ENCODE measurements at regions not wholly inside any gene's neighbourhood (a gene's known extent, or its start where the extent isn't known, plus 50 kb on each side); places are given as distances from the start of the nearest gene placed in this dataset.

DNA sequence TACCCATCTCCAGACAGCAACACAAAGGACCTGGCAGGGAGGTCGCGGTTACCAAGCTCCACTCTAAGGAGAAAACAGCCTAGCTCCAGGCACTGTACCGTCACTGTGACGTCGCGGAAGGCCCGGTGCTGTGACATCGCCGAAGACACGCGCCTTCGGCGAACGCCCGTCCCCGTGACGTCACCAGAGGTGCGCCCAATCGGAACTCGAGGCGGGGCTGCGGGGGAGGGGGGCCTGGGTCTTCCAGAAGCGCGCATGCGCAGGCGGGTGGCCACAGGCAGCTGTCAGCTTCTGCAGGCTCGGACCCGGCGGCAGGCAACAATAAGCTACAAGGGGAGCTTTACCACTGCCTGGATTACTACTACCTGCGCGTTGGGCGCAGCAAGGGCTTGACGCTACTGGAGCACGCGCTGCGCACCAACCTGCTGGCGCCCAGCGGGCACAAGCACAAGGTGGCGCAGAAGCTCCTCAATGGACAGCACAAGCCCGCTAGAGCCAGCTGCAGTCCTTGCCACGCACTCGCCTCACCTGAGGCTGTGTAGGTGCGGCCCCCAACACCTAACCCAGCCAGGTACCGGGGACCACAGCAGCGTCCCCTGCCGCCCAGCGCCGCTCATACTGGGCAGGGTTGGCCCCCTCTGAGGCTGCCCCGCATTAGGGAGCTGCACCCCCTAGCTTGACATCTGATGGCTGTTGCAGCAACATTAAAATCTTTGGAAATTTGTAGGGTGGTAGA is 208.4 kb downstream of the TPST1 start:
- Mint-ChIP-seq H3K27me3 (no peaks in the 10 kb centered on the region), H3K27ac (peak overlapping the region; percentile 41)
- peak; percentile 78 for ATAC-seq (ENCODE audit: low read depth)

DNA sequence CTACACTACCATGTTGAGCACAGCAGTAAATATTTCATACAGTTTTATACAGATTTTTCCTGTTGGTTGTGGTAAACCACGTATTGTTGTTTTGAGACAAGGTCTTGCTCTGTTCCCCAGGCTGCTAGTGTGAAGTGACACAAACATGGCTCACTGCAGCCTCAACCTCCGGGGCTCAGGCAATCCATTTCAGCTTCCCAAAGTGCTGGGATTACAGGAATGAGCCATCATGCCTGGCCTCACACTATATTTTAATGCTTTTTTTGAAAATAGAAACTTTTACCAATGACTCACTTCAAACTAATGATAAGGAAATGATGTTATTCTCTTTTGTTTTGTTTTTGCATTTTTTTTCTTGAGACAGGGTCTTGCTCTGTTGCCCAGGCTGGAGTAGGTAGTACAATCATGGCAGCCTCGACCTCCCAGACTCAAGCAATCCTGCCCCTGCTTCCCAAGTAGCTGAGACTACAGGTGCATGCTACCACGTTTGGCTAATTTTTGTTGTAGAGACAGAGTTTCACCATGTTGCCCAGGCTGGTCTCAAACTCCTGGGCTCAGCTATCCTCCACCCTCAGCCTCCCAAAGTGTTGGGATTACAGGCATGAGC is 210.6 kb downstream of the TPST1 start:
- no peaks in the 10 kb centered on the region for H3K36me3 Mint-ChIP-seq (ENCODE audit: low read depth)
- peaks cover 13% of the 10 kb centered on the region for H3K4me1 Mint-ChIP-seq
- ATAC-seq (ENCODE audit: low read depth) (no peak), DNase-seq (no peak)
- ChIA-PET CTCF (no interaction called here), POLR2A (no interaction called here)
- H3K27me3 Mint-ChIP-seq = no peaks in the 10 kb centered on the region
- TF ChIP-seq, protein P1, sequence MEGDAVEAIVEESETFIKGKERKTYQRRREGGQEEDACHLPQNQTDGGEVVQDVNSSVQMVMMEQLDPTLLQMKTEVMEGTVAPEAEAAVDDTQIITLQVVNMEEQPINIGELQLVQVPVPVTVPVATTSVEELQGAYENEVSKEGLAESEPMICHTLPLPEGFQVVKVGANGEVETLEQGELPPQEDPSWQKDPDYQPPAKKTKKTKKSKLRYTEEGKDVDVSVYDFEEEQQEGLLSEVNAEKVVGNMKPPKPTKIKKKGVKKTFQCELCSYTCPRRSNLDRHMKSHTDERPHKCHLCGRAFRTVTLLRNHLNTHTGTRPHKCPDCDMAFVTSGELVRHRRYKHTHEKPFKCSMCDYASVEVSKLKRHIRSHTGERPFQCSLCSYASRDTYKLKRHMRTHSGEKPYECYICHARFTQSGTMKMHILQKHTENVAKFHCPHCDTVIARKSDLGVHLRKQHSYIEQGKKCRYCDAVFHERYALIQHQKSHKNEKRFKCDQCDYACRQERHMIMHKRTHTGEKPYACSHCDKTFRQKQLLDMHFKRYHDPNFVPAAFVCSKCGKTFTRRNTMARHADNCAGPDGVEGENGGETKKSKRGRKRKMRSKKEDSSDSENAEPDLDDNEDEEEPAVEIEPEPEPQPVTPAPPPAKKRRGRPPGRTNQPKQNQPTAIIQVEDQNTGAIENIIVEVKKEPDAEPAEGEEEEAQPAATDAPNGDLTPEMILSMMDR (IDR thresholded peaks at IDR 0.05) = no peak
- intact Hi-C loops (cut with micrococcal nuclease) = no loop called here
- H3K27ac Mint-ChIP-seq = no peak overlapping the region
- H3K9me3 Mint-ChIP-seq = no peaks in the 10 kb centered on the region
- H3K4me3 Mint-ChIP-seq = no peak overlapping the region

More for the DNA sequence above, 208.4 kb downstream of the TPST1 start:
- no peaks in the 10 kb centered on the region for H3K9me3 Mint-ChIP-seq
- ChIA-PET CTCF (interaction anchor here (0.7 to 1.2 kb wide), 3 partner anchors 144 to 371 kb away, joined by 3 read pairs; partner anchors contain the start of gene TPST1), POLR2A (interaction anchor here (0.6 to 1.6 kb wide), 5 partner anchors 80 to 299 kb away, joined by 3 to 8 read pairs (median 4); partner anchors contain the start of genes KCTD7 and TPST1)
- TF ChIP-seq, protein P1 (IDR thresholded peaks at IDR 0.05) = no peak
- intact Hi-C loops (cut with micrococcal nuclease) = loop anchor here (1.0 to 5.0 kb wide), 3 partner anchors 80 to 691 kb away; partner anchors contain the start of gene TPST1
- peak; percentile 67 for DNase-seq
- H3K36me3 Mint-ChIP-seq (ENCODE audit: low read depth) = peaks cover 5% of the 10 kb centered on the region
- peak overlapping the region; percentile 80 for H3K4me3 Mint-ChIP-seq
- H3K4me1 Mint-ChIP-seq = peaks cover 13% of the 10 kb centered on the region

DNA sequence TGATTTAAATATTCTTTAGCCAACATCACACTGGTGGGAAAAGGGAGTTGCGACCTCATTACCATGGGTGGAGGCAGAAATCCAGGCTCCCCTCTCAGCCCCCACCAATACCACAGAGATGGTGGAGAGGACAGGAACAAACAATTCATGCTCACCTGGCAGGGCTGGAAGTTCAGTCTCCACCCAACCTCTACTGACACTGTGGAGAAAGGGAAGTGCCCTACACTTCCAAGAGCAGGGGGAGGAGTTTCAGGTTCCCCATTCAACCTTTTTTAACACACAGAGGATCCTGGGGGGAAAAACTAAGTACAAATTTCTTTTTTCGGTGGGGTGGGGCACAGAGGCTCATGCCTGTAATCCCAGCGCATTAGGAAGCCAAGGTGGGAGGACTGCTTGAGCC is 210.1 kb upstream of the KCTD7 start:
- Mint-ChIP-seq H3K9me3 (no peaks in the 10 kb centered on the region), H3K4me3 (no peak overlapping the region), H3K4me1 (peaks cover 12% of the 10 kb centered on the region), H3K27ac (no peak overlapping the region), H3K36me3 (ENCODE audit: low read depth) (peaks cover 7% of the 10 kb centered on the region), H3K27me3 (no peaks in the 10 kb centered on the region)
- TF ChIP-seq, protein P1 (IDR thresholded peaks at IDR 0.05) = no peak
- intact Hi-C loops (cut with micrococcal nuclease) = no loop called here
- DNase-seq (no peak), ATAC-seq (ENCODE audit: low read depth) (no peak)
- POLR2A ChIA-PET = interaction anchor here (0.7 kb wide), 1 partner anchor 130 kb away, joined by 5 read pairs; no protein-coding TSS in a partner anchor
- CTCF ChIA-PET = no interaction called here

DNA sequence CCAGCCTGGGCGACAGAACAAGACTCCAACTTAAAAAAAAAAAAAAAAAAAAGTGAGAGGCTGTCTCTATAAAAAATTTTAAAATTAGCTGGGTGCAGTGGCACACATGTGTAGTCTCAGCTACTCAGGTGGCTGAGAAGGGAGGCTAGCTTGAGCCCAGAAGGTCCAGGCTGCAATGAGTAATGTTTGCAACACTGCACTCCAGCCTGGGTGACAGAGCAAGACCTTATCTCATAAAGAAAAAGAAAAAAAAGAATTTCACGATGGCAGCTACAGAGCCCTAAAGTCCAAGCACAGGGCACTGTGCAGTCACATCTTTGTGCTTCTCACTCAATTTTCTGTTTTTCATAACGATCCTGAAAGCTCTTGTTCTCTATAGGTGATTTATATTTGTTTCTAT is 209.5 kb upstream of the KCTD7 start:
- ATAC-seq (ENCODE audit: low read depth) = no peak
- ChIA-PET POLR2A (interaction anchor here (0.7 kb wide), 1 partner anchor 129 kb away, joined by 5 read pairs; no protein-coding TSS in a partner anchor), CTCF (no interaction called here)
- intact Hi-C loops (cut with micrococcal nuclease) = no loop called here
- TF ChIP-seq, protein P1 (IDR thresholded peaks at IDR 0.05) = no peak
- H3K27ac Mint-ChIP-seq = no peak overlapping the region
- no peaks in the 10 kb centered on the region for H3K9me3 Mint-ChIP-seq
- peaks cover 10% of the 10 kb centered on the region for H3K36me3 Mint-ChIP-seq (ENCODE audit: low read depth)
- DNase-seq = no peak
- no peaks in the 10 kb centered on the region for H3K27me3 Mint-ChIP-seq
- peaks cover 7% of the 10 kb centered on the region for H3K4me1 Mint-ChIP-seq
- H3K4me3 Mint-ChIP-seq = no peak overlapping the region

DNA sequence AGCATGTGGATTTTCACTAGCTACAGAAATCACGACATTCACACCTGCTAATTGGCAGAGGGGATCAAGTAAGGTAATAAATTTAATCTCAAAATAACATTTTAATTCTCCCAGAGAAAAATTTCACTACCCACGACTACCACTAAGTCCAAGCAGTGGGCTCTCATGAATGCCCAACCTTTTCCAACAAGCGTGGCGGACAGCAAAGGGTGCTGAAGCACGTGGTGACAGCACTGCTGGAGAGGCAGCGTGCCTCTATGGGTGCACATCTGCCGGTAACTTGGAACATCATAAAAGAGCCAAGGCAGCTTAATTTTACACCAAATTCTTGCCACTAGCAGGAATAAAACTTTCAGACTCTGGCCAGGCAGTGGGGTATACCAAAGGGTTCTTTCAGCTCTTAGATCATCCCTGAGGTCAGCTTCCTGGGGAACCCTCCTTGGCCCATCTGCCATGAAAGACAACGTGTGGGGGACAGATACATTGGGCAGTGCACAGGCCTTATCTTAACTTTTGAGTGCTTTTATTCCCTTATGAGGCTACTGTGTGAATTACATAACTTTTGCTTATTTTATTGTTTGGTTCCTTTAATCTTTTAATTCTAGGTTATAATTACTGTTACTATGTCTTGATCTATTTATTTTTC is 206.7 kb upstream of the KCTD7 start:
- CTCF ChIA-PET = no interaction called here

More for the DNA sequence above, 206.7 kb upstream of the KCTD7 start:
- Mint-ChIP-seq H3K36me3 (ENCODE audit: low read depth) (peaks cover 28% of the 10 kb centered on the region), H3K27me3 (no peaks in the 10 kb centered on the region), H3K4me1 (no peaks in the 10 kb centered on the region), H3K27ac (no peak overlapping the region), H3K4me3 (no peak overlapping the region), H3K9me3 (no peaks in the 10 kb centered on the region)
- intact Hi-C loops (cut with micrococcal nuclease) = no loop called here
- POLR2A ChIA-PET = no interaction called here
- TF ChIP-seq, protein P1 (IDR thresholded peaks at IDR 0.05) = no peak
- no peak for DNase-seq
- ATAC-seq (ENCODE audit: low read depth) = no peak

Data from activated B cell treated with CpG ODN at 0.5 μM for 24 hours (primary cell).